Breast epithelium (tissue), 3 donors: ENCODE measurements at regions not wholly inside any gene's neighbourhood (a gene's known extent, or its start where the extent isn't known, plus 50 kb on each side); places are given as distances from the start of the nearest gene placed in this dataset.

Source experiments
- CTCF ChIP-seq, 3 donors: fragments of 450-650 bp; IDR thresholded peaks; one replicate each; pipeline ENCODE4 v1.5.1; 2016 to 2017; ENCODE audit warnings: antibody characterized with exemption in 3 of 3, mild to moderate bottlenecking in 3 of 3, moderate library complexity in 3 of 3
- POLR2A ChIP-seq: fragments of 450-650 bp; IDR thresholded peaks from one replicate; pipeline ENCODE4 v1.6.1; 2016; ENCODE audit warnings: antibody characterized with exemption, mild to moderate bottlenecking, moderate library complexity

GRCh38 chr13:60265566-60265965 lies 101.8 kb upstream of the DIAPH3 start:
- no peak for TF ChIP-seq CTCF (IDR thresholded peaks at IDR 0.05)
- TF ChIP-seq POLR2A, result no peak
